GM12878 (cell line): ENCODE measurements at regions not wholly inside any gene's neighbourhood (a gene's known extent, or its start where the extent isn't known, plus 50 kb on each side); places are given as distances from the start of the nearest gene placed in this dataset.

Source experiments
- BRCA1 ChIP-seq: IDR thresholded peaks from 2 replicates; pipeline ENCODE4 v1.6.1; 2011; ENCODE audit warnings: low read depth, low read length, improper control_type of control experiment
- CHD2 ChIP-seq: IDR thresholded peaks from 2 replicates; pipeline ENCODE4 v1.6.1; 2011; ENCODE audit warnings: low read depth, low read length, improper control_type of control experiment, borderline replicate concordance
- ESRRA ChIP-seq: IDR thresholded peaks from 2 replicates; pipeline ENCODE4 v1.6.1; 2012; ENCODE audit warnings: mild to moderate bottlenecking, low read length, improper control_type of control experiment
- FOS ChIP-seq: IDR thresholded peaks from 3 replicates; pipeline ENCODE4 v1.6.1; 2011; ENCODE audit warnings: borderline replicate concordance; ENCODE audit not compliant: insufficient read length; ENCODE audit errors: extremely low read depth
- HDAC6 ChIP-seq: fragments of 200-600 bp; sonication (generic); IDR thresholded peaks from one replicate; pipeline ENCODE4 v1.8.0; 2017; ENCODE audit warnings: antibody characterized with exemption; ENCODE audit not compliant: unreplicated experiment
- IKZF1 ChIP-seq: fragments of 450-650 bp; conservative IDR thresholded peaks from 2 replicates; pipeline ENCODE4 v1.6.1; 2017; ENCODE audit warnings: antibody characterized with exemption, mild to moderate bottlenecking
- KLF5 ChIP-seq: fragments of 450-650 bp; IDR thresholded peaks from 2 replicates; pipeline ENCODE4 v1.6.1; 2014; ENCODE audit warnings: mild to moderate bottlenecking; ENCODE audit not compliant: partially characterized antibody
- MEF2B ChIP-seq: fragments of 450-650 bp; IDR thresholded peaks from 2 replicates; pipeline ENCODE4 v1.6.1; 2018; ENCODE audit warnings: mild to moderate bottlenecking, moderate library complexity; ENCODE audit not compliant: partially characterized antibody, poor library complexity, severe bottlenecking
- SPI1 ChIP-seq: IDR thresholded peaks from 2 replicates; pipeline ENCODE4 v1.6.1; 2011; ENCODE audit warnings: low read depth, mild to moderate bottlenecking, low read length, moderate library complexity, borderline replicate concordance; ENCODE audit not compliant: insufficient read depth
- SUPT20H ChIP-seq: IDR thresholded peaks from 2 replicates; pipeline ENCODE4 v1.6.1; 2011; ENCODE audit warnings: low read depth, mild to moderate bottlenecking, low read length, moderate library complexity, borderline replicate concordance; ENCODE audit not compliant: control insufficient read depth
- ZNF622 ChIP-seq: fragments of 450-650 bp; IDR thresholded peaks from 2 replicates; pipeline ENCODE4 v1.6.1; 2017; ENCODE audit warnings: mild to moderate bottlenecking, inconsistent platforms
- ZZZ3 ChIP-seq: IDR thresholded peaks from 2 replicates; pipeline ENCODE4 v1.6.1; 2011; ENCODE audit warnings: low read depth; ENCODE audit not compliant: control insufficient read depth, insufficient read length
- TF ChIP-seq, protein P1 (sequence below): fragments of 450-650 bp; conservative IDR thresholded peaks from 2 replicates; pipeline ENCODE4 v1.6.1; 2017; ENCODE audit warnings: mild to moderate bottlenecking, moderate library complexity
- TF ChIP-seq, protein P2 (sequence below): fragments of 450-650 bp; IDR thresholded peaks from 2 replicates; pipeline ENCODE4 v1.6.1; 2017; ENCODE audit warnings: mild to moderate bottlenecking, moderate library complexity
- TF ChIP-seq, protein P3 (sequence below): fragments of 150-350 bp; IDR thresholded peaks from 2 replicates; pipeline ENCODE4 v1.6.1; 2016; ENCODE audit warnings: low read depth, low read length
- TF ChIP-seq, protein P4 (sequence below): fragments of 450-650 bp; IDR thresholded peaks from 2 replicates; pipeline ENCODE4 v1.6.1; 2017; ENCODE audit warnings: low read depth, mild to moderate bottlenecking, moderate library complexity
- TF ChIP-seq, protein P5 (sequence below): fragments of 450-650 bp; IDR thresholded peaks from 2 replicates; pipeline ENCODE4 v1.6.1; 2017; ENCODE audit warnings: mild to moderate bottlenecking

DNA sequence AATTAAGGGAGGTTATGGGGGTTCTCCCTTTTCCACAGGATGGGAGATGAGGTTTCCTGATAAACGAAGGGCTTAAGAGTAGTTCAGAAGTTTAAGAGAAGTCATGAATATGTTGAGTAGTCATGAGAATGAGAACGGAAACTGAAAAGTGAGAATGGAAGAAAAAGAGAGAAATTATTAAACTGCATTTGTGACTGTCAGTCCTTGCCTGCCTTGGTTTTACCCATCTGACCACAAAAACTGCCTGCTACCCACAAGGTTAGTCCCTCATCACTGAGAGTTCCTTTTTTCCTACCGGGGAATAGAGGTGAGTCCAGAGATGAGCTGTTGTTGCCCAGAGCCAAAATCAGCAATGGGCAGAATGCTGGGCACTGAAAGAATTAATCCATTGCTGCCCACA is 174.1 kb upstream of the BET1 start (continued):
- TF ChIP-seq BRCA1 (no peak), HDAC6 (no peak), ZZZ3 (no peak), CHD2 (no peak), MEF2B (no peak), IKZF1 (peak; percentile 94), SUPT20H (no peak), ESRRA (no peak), SPI1 (peak; percentile 71; the same call in 1 of the 2 replicates), FOS (no peak), KLF5 (no peak), ZNF622 (no peak)
- TF ChIP-seq, protein P1, sequence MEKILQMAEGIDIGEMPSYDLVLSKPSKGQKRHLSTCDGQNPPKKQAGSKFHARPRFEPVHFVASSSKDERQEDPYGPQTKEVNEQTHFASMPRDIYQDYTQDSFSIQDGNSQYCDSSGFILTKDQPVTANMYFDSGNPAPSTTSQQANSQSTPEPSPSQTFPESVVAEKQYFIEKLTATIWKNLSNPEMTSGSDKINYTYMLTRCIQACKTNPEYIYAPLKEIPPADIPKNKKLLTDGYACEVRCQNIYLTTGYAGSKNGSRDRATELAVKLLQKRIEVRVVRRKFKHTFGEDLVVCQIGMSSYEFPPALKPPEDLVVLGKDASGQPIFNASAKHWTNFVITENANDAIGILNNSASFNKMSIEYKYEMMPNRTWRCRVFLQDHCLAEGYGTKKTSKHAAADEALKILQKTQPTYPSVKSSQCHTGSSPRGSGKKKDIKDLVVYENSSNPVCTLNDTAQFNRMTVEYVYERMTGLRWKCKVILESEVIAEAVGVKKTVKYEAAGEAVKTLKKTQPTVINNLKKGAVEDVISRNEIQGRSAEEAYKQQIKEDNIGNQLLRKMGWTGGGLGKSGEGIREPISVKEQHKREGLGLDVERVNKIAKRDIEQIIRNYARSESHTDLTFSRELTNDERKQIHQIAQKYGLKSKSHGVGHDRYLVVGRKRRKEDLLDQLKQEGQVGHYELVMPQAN, result no peak
- TF ChIP-seq, protein P2, sequence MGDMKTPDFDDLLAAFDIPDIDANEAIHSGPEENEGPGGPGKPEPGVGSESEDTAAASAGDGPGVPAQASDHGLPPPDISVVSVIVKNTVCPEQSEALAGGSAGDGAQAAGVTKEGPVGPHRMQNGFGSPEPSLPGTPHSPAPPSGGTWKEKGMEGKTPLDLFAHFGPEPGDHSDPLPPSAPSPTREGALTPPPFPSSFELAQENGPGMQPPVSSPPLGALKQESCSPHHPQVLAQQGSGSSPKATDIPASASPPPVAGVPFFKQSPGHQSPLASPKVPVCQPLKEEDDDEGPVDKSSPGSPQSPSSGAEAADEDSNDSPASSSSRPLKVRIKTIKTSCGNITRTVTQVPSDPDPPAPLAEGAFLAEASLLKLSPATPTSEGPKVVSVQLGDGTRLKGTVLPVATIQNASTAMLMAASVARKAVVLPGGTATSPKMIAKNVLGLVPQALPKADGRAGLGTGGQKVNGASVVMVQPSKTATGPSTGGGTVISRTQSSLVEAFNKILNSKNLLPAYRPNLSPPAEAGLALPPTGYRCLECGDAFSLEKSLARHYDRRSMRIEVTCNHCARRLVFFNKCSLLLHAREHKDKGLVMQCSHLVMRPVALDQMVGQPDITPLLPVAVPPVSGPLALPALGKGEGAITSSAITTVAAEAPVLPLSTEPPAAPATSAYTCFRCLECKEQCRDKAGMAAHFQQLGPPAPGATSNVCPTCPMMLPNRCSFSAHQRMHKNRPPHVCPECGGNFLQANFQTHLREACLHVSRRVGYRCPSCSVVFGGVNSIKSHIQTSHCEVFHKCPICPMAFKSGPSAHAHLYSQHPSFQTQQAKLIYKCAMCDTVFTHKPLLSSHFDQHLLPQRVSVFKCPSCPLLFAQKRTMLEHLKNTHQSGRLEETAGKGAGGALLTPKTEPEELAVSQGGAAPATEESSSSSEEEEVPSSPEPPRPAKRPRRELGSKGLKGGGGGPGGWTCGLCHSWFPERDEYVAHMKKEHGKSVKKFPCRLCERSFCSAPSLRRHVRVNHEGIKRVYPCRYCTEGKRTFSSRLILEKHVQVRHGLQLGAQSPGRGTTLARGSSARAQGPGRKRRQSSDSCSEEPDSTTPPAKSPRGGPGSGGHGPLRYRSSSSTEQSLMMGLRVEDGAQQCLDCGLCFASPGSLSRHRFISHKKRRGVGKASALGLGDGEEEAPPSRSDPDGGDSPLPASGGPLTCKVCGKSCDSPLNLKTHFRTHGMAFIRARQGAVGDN, result no peak
- TF ChIP-seq, protein P3, sequence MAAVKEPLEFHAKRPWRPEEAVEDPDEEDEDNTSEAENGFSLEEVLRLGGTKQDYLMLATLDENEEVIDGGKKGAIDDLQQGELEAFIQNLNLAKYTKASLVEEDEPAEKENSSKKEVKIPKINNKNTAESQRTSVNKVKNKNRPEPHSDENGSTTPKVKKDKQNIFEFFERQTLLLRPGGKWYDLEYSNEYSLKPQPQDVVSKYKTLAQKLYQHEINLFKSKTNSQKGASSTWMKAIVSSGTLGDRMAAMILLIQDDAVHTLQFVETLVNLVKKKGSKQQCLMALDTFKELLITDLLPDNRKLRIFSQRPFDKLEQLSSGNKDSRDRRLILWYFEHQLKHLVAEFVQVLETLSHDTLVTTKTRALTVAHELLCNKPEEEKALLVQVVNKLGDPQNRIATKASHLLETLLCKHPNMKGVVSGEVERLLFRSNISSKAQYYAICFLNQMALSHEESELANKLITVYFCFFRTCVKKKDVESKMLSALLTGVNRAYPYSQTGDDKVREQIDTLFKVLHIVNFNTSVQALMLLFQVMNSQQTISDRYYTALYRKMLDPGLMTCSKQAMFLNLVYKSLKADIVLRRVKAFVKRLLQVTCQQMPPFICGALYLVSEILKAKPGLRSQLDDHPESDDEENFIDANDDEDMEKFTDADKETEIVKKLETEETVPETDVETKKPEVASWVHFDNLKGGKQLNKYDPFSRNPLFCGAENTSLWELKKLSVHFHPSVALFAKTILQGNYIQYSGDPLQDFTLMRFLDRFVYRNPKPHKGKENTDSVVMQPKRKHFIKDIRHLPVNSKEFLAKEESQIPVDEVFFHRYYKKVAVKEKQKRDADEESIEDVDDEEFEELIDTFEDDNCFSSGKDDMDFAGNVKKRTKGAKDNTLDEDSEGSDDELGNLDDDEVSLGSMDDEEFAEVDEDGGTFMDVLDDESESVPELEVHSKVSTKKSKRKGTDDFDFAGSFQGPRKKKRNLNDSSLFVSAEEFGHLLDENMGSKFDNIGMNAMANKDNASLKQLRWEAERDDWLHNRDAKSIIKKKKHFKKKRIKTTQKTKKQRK, result no peak
- TF ChIP-seq, protein P4, sequence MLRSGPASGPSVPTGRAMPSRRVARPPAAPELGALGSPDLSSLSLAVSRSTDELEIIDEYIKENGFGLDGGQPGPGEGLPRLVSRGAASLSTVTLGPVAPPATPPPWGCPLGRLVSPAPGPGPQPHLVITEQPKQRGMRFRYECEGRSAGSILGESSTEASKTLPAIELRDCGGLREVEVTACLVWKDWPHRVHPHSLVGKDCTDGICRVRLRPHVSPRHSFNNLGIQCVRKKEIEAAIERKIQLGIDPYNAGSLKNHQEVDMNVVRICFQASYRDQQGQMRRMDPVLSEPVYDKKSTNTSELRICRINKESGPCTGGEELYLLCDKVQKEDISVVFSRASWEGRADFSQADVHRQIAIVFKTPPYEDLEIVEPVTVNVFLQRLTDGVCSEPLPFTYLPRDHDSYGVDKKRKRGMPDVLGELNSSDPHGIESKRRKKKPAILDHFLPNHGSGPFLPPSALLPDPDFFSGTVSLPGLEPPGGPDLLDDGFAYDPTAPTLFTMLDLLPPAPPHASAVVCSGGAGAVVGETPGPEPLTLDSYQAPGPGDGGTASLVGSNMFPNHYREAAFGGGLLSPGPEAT, result peak; percentile 96
- TF ChIP-seq, protein P5, sequence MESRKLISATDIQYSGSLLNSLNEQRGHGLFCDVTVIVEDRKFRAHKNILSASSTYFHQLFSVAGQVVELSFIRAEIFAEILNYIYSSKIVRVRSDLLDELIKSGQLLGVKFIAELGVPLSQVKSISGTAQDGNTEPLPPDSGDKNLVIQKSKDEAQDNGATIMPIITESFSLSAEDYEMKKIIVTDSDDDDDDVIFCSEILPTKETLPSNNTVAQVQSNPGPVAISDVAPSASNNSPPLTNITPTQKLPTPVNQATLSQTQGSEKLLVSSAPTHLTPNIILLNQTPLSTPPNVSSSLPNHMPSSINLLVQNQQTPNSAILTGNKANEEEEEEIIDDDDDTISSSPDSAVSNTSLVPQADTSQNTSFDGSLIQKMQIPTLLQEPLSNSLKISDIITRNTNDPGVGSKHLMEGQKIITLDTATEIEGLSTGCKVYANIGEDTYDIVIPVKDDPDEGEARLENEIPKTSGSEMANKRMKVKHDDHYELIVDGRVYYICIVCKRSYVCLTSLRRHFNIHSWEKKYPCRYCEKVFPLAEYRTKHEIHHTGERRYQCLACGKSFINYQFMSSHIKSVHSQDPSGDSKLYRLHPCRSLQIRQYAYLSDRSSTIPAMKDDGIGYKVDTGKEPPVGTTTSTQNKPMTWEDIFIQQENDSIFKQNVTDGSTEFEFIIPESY, result no peak
